Stromal cell of bone marrow (primary cell): ENCODE measurements at regions not wholly inside any gene's neighbourhood (a gene's known extent, or its start where the extent isn't known, plus 50 kb on each side); places are given as distances from the start of the nearest gene placed in this dataset.

ENCODE experiments used
- DNase-seq: peaks from one replicate; pipeline ENCODE4 v3.0.0-alpha.2; 2012; ENCODE audit warnings: low read depth

DNA sequence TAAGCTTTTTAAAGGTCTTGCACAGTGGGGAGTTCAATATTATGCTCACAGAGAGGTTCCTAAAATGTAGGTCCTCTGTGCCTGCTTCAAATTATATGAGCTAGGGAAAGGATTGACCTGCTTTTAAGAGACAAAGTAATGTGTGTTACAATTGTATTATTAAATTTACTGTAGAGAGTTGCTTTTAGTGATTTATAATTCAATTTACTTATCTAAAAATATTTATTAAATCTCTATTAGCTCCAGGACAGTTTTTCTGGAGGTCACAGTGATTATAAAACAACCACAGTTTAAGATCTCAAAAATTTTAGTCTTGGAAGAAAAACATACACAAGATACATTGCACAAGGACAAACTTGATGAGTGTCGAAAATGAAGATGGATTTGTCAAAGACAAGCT, 665.7 kb upstream of the ARPP21 start:
- no peak for DNase-seq

DNA sequence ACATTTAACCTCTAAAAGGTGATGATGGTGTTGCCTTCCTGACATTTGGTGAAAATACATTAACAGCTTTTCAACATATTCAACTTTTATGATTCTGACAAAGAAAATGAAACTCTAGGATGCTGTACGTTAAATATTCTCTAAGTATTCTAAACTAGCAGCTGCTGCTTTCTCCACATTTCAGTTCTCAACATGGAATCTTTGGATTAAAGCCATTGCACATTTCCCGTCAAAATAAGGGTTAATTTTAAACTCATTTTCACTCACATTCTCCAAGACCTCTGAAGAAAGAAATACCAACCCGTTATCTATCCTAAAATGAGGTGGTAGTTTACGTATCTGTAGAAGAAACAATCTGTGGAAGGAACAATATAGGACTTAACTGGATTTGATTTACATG, 655.7 kb upstream of the ARPP21 start:
- no peak for DNase-seq

DNA sequence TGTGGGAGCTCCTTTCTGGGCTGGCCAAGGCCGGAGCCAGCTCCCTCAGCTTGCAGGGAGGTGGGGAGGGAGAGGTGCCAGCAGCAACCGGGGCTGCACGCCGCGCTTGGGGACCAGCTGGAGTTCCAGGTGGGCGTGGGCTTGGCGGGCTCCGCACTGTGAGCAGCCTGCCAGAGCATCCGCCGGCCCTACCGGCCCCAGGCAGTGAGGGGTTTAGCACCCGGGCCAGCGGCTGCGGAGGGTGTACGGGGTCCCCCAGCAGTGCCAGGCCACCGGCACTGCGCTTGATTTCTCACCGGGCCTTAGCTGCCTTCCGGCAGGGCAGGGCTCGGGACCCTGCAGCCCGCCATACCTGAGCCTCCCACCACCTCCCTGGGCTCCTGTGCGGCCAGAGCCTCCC, 651.0 kb upstream of the ARPP21 start:
- DNase-seq, result no peak

DNA sequence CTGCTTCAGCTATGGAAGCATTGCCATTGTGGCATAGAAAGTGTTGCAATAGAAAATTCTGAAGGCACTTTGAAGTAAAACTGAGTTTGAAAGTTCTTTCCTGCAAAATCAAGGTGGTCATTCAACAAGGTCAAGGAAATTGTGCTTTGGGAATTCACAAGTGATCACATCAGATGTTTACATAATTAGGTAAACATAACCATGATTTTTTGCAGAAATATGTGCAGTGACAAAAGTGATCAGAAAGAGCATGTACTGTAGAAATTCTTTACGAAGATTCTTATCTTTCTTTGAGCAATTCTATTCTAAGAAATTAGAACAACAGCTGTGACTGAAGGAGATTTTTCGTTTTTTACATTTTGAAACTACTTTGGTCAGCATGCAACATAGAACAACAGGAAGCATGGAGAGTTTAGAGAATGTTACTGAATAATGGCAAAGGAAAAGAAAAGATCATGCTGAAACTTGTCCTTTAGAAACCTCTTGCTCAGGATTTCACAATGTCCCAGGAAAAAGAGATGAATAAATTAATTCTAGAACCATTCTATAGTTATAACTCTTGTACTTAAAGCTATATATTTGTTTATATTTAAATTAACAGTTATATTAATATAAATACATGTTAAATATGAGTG, 643.4 kb upstream of the ARPP21 start:
- no peak for DNase-seq

DNA sequence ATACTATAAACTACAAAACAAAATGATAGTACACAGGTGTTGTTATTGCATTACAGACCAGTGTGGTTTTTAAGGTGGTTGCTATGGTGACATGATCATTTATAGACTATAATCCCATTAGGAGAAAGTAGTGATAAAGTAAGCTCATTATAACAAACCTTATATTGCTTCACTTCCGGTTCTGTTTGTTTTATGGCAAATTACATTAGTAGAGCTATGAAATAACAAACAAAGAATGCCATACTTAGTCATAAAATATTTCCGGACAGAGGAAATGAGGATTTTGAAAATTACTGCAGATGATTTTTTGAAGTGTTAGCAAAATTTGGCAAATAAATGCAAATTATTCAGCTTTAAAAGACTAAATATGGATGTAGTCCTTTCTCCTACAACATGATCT, 640.4 kb upstream of the ARPP21 start:
- DNase-seq, result no peak

DNA sequence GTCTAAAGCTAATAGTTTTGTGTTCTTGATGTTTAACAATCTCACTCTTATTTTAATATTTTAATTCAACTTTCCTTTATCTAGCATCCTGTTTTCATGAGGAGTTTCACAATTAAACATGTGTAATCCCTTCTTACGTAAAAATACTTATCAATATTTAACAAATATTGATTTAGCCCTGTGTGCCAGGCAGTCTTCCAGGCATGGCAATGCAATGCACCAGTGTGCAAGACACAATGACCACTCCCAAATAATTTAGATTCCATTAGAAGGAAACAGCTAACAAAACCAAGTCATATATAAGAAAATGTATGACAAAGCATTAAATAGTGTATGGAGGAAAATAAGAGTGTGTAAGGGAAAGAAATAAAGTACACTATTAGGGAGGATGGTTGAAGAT, 627.1 kb upstream of the ARPP21 start:
- DNase-seq, result no peak

DNA sequence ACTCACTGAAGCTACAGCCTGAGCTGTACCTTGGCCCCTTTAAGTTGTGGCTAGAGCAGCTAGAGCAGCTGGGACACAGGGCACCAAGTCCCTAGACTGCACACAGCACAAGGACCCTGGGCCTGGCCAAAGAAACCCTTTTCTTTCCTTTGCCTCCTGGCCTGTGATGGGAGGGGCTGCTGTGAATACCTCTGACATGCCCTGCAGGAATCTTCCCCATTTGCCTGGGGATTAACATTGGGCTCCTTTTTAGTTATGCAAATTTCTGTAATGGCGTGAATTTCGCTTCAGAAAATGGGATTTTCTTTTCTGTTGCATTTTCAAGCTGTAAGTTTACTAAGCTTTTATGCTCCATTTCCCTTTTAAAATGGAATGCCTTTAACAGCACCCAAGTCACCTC, 611.2 kb upstream of the ARPP21 start:
- no peak for DNase-seq

DNA sequence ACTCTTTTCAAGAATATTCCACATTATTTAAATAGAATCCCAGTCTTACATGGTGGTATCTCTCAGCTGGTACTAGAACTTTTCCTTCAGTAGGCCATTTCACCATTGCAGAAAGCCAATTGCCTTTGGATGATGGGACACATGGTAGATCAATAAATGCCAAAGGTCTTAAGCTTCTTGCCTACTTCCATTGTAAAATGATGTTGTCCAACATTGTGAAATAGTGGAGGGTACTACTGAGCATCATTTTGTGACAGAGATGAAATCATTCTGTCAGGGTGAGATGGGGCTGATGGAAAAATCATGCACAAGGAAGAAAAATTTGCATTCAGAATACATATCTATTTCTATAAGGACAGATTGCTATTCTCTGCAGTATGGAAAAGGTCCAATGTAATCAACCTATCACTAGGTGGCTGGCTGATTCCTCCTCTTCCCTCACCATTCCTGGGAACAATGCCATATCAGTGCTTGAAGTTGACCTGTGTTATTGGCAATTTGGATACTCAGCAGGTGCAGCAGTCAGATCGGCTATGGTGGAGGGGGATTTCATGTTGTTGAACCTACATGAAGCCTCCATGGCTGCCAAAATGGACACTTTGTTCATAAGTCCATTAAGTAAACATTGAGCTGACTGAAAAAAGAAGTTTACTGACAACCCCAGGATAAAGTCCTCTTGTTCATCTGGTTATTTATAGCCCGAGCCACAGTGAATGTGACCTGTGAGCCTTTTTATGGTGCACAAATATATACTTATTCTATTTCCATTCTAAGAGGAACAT, 596.9 kb upstream of the ARPP21 start:
- no peak for DNase-seq

DNA sequence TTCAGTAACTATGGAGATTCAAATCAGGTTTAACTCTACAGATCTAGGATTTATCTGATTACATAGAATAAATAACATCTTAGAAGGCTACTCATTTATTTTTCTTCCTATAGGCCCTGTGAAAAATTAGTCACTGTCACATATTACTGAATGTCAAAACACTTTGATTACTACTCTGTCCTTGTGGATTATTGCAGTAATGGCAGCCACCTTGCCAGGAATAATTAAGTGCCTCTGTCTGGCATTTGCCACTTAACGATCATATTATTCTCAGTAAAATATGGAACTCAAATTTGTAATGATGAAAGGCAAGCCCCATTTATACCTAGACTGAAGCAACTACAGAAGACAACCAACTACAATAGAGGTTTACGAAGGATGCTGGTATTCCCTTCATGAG, 596.3 kb upstream of the ARPP21 start:
- no peak for DNase-seq

DNA sequence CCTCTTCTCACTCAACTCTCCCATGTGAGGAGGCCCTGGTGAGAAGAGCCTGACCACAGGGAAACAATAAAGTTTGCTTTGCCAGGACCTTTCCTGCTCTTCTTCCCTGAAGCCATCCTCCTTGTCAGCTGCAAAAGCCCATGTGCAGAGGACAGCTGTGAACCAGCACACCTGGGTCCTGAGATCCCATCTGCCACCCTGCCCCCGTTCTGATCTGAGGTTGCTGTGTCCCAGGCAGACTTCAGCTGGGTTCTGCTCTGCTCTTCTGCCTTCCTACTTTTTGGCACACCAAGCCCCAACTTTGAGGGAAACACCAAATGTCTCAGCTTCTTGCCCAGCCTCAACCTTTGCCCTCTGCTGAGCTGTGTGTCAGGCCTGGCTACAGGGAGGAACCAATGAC, 595.1 kb upstream of the ARPP21 start:
- no peak for DNase-seq

DNA sequence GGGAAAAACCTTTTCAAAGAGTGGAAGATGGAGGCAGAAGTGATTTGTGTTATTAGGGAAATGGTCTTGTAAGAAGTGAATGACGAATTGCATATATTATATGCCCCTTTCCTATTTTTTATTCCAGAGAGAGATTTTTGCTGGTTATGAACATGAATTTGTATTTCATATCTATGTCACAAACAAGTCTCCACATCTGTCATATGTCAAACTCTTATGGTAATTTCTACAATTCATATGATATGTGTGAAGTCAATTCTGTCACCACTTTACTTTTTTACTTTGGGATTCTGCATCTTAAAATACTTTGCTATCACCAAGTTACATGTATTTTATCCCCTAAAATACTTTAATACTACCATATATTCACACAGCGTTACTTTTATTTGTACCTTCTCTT, 594.2 kb upstream of the ARPP21 start:
- no peak for DNase-seq

DNA sequence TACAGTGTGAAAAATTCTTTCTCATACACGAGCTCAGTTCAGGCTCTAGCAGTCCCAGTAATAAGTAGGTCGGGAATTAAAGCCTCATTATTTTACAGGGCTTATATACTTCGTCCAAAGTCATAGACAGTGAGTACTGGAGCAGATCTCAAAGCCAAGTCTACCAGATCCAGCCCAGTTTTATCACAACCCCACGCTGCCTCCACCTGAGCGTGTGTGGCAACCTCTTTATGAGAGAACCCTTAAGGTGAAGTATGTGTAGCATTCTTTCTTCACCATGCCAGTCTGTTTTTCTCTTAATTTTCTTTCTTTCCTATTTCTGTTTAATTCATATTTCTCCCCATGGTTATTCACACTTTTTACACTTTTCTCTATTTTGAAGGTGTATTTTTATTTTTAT, 574.6 kb upstream of the ARPP21 start:
- no peak for DNase-seq

DNA sequence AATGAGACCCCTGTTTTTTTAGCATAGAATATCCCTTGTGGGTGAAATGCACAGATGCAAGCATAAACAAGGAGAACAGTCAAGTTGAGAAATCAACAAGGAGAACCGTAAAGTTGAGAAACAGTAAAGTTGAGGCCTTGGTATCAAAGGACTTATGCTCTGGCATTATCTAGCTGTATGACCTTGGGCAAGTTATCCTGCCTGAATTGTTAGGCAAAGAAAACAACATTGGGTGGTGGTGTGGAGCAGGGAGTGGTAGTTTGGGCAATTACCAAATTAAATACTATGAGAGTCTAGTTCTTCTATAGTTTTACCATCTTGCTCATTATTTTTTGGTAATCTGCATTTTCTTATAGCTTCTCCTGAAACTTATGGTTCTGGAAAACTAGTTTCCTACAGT, 573.4 kb upstream of the ARPP21 start:
- DNase-seq, result no peak

DNA sequence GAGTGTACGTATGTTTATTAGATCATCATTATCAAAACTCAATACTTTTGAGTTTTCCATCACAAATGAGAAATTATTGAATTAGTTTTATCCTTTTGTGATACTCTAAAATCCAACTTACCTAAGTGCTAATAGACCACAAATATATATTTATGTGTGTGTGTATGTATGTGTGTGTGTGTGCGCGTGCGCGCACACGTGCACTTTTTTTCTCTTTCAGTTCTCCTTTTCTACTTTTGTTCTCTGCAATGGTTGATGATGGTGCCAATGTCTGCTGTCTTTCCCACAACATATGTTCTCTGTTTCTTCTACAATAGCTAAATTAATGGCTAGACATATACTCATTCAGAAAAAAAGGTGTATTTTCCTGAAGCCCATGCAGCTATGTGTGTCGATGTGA, 571.6 kb upstream of the ARPP21 start:
- DNase-seq, result no peak

DNA sequence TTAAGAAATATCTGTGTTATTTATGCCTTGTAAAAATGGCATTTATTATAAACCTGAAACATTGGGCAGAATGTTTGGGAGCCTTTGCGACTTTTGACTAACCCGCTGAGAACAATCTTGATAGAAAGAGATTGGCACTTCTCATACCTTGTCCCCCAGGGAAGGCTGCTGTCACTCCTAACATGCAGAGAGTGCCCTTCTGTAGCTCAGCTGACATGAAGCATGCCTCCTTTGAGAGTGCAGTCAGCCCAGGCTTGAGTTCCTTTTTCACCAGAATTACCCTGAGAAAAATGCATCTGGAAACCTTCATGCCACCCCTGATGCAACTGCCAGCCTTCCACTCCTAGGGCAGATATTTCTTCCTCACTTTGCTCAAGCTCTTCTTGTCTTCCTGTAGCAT, 569.2 kb upstream of the ARPP21 start:
- DNase-seq, result no peak

DNA sequence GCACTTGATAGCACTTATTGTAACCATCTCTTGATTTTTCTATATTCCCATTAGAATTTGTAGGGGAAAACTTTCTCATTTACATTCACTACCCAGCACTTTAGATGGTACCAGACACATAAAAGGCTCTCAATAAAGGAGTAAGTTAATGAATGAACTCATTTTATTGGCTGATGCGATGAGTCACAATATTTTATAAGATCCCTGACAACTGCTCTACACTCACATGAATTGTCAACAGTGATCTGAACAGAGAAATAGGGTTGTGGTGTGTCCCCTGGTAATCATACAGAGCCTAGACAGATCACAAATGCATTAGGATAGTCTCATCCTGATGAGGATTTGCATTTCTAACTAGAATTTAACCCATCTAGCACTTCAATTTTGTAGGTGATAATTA, 567.6 kb upstream of the ARPP21 start:
- no peak for DNase-seq

DNA sequence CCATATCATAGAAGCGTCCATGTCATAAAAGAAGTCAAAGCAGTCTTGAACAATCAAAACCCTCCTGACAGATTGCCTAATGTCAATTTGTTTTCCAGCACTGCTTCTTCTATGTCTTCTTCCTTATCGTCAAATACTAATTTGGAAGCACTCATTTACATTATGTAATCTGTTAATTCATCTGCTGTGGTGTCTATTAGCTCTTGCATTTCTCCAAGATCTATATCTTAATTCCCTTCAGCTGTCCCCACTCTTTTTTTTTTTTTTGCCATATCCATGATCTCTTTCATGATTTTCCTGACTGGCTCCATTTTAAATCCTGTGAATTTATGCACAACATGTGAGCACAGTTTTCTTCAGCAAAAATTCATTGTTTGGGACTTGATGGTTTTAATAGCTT, 560.5 kb upstream of the ARPP21 start:
- no peak for DNase-seq

DNA sequence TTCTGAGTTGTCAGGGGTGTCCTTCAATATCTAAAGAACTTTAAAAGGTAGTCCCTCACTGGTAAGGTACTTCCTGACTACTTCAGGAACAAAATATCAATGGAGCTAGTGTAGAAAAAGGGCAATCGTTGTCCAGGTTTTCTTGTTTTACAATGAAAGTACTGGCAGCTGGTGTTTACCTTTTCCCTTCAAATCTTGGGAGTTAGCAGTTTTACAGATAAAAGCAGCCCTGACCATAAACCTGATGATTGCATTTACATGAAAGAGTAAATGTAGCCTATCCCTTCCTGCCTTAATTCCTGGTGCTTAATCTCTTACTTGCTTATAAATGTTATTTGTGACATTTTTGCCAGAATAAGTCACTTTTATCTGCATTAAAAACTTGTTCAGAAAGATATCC, 559.9 kb upstream of the ARPP21 start:
- no peak for DNase-seq

DNA sequence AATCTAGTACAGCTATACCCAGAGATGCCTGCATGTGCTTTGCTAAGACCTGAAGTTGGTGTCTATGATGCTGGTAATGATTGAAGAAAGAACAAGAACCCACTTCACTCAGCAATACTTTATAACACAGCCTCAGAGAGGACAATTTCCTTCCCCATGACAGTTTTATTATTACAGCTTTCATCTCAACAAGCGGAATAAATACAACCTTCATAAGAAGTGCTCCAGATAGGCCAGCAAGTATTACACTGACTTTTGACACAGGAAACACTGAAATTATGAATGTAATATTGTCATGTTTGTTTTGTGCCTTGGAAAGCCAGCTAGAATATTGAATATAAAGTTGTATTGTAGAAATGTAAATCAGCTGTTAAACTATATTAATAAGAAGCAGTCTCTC, 557.4 kb upstream of the ARPP21 start:
- no peak for DNase-seq

DNA sequence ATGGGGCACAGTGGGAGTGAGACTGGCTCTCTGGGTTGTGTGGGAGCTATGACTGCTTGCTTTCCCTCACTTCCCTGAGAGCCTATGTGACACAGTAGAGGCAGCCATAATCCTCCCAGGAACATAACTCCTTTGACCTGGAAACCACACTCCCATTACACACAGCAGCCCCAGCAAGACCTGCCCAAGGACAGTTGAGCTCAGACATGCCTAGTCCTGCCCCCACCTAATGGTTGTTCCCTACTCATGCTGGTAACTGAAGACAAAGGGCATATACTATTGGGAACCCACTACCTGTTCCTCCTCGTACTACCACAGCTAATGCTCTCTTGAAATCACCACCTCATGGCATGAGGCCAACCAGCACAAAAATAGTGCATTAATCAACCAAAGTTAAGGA, 550.4 kb upstream of the ARPP21 start:
- no peak for DNase-seq

DNA sequence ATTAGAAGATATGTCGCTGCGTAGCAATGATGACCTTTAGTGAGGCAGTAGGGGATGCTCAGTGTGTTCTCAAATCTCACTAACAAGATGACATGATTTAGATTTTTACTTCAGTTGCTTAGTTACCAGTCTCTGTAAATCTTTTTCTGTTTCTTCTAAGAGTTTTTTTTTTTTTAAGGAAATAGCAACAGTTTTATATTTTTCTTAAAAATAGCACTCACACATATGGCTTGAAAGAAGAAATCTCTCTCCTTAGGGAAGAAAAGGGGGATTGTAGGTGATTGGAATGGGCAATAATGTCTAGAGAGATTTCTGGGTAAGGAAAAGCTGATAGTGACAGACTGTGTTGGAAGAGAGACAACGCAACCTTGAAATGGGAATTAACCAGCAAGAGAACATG, 524.6 kb upstream of the ARPP21 start:
- DNase-seq, result no peak

DNA sequence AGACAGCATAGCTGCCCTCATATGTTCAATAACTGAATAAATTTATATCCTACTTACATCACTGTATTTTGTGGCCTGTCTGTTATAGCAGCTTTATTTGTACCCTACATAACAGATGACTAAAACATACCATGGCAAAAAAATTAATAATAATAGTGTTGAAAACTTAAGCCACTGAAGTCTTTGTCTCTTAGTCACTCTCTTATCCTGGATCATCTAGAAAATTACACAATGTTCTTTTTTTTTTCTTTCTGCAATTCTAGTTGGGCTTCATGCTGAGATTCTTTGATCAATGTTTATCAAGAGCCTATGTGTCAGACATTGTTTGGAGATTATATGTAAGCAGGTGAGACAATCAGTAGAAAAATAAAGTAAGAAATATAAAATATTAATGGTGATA, 519.3 kb upstream of the ARPP21 start:
- DNase-seq, result no peak

DNA sequence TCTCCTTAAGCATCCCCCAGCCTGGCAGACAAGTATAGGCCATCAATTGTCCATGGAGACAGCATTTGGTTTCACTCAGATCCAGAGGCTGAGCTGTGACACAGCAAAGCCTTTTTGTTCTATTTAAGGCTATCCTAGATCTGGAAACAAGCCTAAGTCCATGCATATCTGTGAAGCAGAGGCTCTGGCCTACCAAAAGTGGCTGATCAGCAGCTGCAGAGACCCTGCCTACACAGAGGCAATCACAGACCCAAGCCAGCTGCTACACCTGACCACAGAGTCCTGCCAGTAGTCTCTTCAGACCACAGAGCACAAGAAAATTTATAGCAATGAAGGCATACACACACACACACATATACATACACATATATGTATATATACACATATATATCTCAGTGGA, 501.7 kb upstream of the ARPP21 start:
- DNase-seq, result no peak

DNA sequence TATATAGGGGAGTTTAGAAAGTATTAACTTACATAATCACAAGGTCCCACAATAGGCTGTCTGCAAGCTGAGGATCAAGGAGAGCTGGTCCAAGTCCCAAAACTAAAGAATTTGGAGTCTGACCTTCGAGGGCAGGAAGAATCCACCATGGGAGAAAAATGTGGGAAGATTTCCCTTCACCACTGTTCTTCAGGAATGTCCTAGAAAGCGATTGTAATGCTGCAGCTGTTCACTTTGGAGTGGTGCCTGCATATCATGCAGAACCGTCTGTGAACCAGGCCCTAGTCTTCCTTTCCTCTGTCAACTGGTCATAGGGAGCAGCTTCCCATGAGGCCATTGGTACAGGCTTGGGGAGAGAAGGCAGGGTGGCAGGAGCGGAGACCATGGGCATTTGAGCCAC, 497.9 kb upstream of the ARPP21 start:
- DNase-seq, result no peak
